ENCODE measurements at regions not wholly inside any gene's neighbourhood (a gene's known extent, or its start where the extent isn't known, plus 50 kb on each side); places are given as distances from the start of the nearest gene placed in this dataset.

- no peak for DNase-seq (ENCODE audit: low read depth, low spot score)
- no peaks in the 10 kb centered on the region for H3K4me1 ChIP-seq (ENCODE audit: control insufficient read depth, extremely low read depth, insufficient read depth, low read length)
- H3K4me3 ChIP-seq (ENCODE audit: control insufficient read depth in 2 of 3, extremely low read depth in 1 of 3, insufficient read depth in 2 of 3, low read depth in 1 of 3, low read length in 3 of 3): no peak overlapping the region
- H3K27me3 ChIP-seq (ENCODE audit: control insufficient read depth, extremely low read depth, insufficient read depth, low read length): no peaks in the 10 kb centered on the region
- dilution Hi-C loops (cut with MboI; ENCODE audit: extremely low pct_ligation_motif_present, low sequenced_read_pairs): no loop called here
- H3K4me2 ChIP-seq (ENCODE audit: control insufficient read depth, extremely low read depth, insufficient read depth, low read depth, low read length): no peak overlapping the region
- FAIRE-seq: no peak
- no peaks in the 10 kb centered on the region for H3K79me2 ChIP-seq (ENCODE audit: control insufficient read depth, insufficient read depth, low read length)
- no peak overlapping the region for H2AFZ ChIP-seq (ENCODE audit: control insufficient read depth, low read length)
- H3K9me1 ChIP-seq (ENCODE audit: control insufficient read depth, extremely low read depth, insufficient read depth, low read length): no peaks in the 10 kb centered on the region
- H3K36me3 ChIP-seq (ENCODE audit: control insufficient read depth in 2 of 2, extremely low read depth in 1 of 2, insufficient read depth in 2 of 2, low read length in 2 of 2): no peaks in the 10 kb centered on the region
- no peaks in the 10 kb centered on the region for H3K9me3 ChIP-seq (ENCODE audit: control insufficient read depth, low read depth, low read length)
- H3K9ac ChIP-seq (ENCODE audit: control insufficient read depth, extremely low read depth, insufficient read depth, low read length): no peak overlapping the region
- no peak for TF ChIP-seq CTCF (optimal IDR thresholded peaks at IDR 0.05 in 1 of 3, IDR thresholded peaks at IDR 0.05 in 1 of 3, conservative IDR thresholded peaks at IDR 0.05 in 1 of 3; ENCODE audit: extremely low read depth in 1 of 3, insufficient read depth in 2 of 3, low read length in 3 of 3)
- TF ChIP-seq EZH2 (IDR thresholded peaks at IDR 0.05; ENCODE audit: low read length): no peak
- H4K20me1 ChIP-seq (ENCODE audit: control insufficient read depth, extremely low read depth, insufficient read depth, low read length): no peaks in the 10 kb centered on the region
- H3K27ac ChIP-seq (ENCODE audit: control insufficient read depth, insufficient read depth, low read length): no peak overlapping the region
These were observed 91.5 kb upstream of the ARRDC4 start for GRCh38 chr15:97868981-97869380.

DNA sequence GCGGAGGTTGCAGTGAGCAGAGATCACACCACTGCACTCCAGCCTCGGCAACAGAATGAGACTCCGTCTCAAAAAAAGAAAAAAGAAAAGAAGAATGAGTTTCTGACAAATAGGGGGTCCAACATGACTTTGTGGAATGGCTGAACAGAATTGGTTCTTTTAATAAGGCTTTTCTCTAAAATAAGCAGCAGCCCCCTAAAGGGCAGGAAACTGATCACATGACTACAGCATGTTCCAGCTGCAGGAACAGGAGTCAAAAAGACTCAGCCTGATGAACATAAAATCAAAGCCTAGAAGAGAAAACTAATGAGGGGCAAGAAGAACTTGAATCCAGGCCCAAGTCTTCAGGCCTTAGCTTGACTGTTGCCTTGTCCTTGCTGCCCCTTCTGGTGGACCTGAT lies 89.7 kb upstream of the ARRDC4 start:
- Histone ChIP-seq H3K4me3 (ENCODE audit: control insufficient read depth in 2 of 3, extremely low read depth in 1 of 3, insufficient read depth in 2 of 3, low read depth in 1 of 3, low read length in 3 of 3) (no peak overlapping the region), H3K9me1 (ENCODE audit: control insufficient read depth, extremely low read depth, insufficient read depth, low read length) (no peaks in the 10 kb centered on the region), H3K27me3 (ENCODE audit: control insufficient read depth, extremely low read depth, insufficient read depth, low read length) (no peaks in the 10 kb centered on the region), H3K79me2 (ENCODE audit: control insufficient read depth, insufficient read depth, low read length) (no peaks in the 10 kb centered on the region), H3K4me2 (ENCODE audit: control insufficient read depth, extremely low read depth, insufficient read depth, low read depth, low read length) (no peak overlapping the region), H3K9me3 (ENCODE audit: control insufficient read depth, low read depth, low read length) (no peaks in the 10 kb centered on the region), H3K9ac (ENCODE audit: control insufficient read depth, extremely low read depth, insufficient read depth, low read length) (no peak overlapping the region), H3K36me3 (ENCODE audit: control insufficient read depth in 2 of 2, extremely low read depth in 1 of 2, insufficient read depth in 2 of 2, low read length in 2 of 2) (no peaks in the 10 kb centered on the region), H2AFZ (ENCODE audit: control insufficient read depth, low read length) (no peak overlapping the region), H3K4me1 (ENCODE audit: control insufficient read depth, extremely low read depth, insufficient read depth, low read length) (no peaks in the 10 kb centered on the region), H4K20me1 (ENCODE audit: control insufficient read depth, extremely low read depth, insufficient read depth, low read length) (no peaks in the 10 kb centered on the region), H3K27ac (ENCODE audit: control insufficient read depth, insufficient read depth, low read length) (no peak overlapping the region)
- dilution Hi-C loops (cut with MboI; ENCODE audit: extremely low pct_ligation_motif_present, low sequenced_read_pairs): no loop called here
- FAIRE-seq: no peak
- TF ChIP-seq CTCF (optimal IDR thresholded peaks at IDR 0.05 in 1 of 3, IDR thresholded peaks at IDR 0.05 in 1 of 3, conservative IDR thresholded peaks at IDR 0.05 in 1 of 3; ENCODE audit: extremely low read depth in 1 of 3, insufficient read depth in 2 of 3, low read length in 3 of 3) (no peak), EZH2 (IDR thresholded peaks at IDR 0.05; ENCODE audit: low read length) (no peak)
- DNase-seq (ENCODE audit: low read depth, low spot score): no peak
